GM18505 (cell line): ENCODE measurements at regions not wholly inside any gene's neighbourhood (a gene's known extent, or its start where the extent isn't known, plus 50 kb on each side); places are given as distances from the start of the nearest gene placed in this dataset.

ENCODE experiments used
- ATAC-seq: cut with Tn5 transposase; IDR thresholded peaks from one replicate; pipeline ENCODE4 v1.9.1; 2021; ENCODE audit not compliant: unreplicated experiment
- POLR2A ChIP-seq: IDR thresholded peaks from 4 replicates; pipeline ENCODE4 v1.6.1; 2011; ENCODE audit warnings: borderline replicate concordance; ENCODE audit not compliant: insufficient read depth, insufficient read length; ENCODE audit errors: extremely low read depth

- TF ChIP-seq POLR2A, result no peak
- ATAC-seq, result no peak
These were observed 649.4 kb upstream of the KIRREL3 start for GRCh38 chr11:127649958-127650357.

DNA sequence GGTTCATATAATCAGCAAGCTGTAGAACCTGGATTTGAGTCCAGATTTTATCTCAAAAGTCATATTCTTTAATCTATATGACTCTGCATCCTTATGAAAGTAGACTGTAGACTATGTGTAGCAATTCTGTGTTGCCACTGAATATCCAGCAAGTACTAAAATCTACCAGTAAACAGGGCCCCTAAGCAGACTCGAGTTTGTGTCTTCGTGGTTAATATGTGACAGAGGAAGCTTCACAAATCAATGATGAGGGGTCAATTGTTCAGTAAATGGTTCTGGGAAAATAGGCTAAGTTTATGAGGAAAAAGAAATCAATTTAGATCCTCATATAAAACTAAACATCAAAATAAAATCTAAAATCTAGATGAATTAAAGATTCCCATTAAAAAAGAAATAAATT, 648.5 kb upstream of the KIRREL3 start:
- no peak for ATAC-seq
- TF ChIP-seq POLR2A, result no peak

DNA sequence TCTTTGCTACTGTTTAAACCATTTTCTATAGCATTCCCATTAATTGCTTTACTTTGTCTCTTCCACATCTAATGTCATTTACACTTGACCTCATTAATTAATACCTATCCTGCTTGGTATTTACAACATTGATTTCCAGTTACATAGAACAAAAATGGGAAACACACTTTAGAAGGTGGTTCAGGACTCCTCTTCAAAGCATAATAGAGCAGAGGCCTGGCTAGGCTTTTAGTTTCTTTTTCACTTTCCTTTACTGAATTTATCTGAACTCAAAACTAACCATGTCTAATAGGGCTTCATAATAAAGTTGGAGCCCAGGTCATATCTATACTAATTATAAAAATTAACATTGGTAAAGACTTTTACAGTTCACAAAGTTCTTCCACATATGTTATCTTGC, 648.0 kb upstream of the KIRREL3 start:
- no peak for ATAC-seq
- no peak for TF ChIP-seq POLR2A

DNA sequence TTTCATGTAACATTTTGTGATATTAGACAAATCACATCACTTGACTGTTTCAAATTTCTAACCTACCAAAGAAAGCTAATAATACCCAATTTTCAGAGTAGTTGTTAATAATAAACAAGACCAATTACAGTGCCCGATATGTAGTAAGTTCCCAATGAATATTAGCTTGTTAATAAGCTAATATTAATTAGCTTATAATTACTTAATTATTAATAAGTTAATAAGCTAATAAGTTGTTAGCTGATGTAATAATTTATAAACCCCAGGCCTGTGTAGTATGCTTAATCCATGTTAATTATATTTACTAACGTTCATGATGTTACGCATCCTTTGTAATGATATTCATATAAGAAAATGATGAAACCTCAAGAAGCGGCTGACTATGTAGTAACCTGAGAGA, 643.8 kb upstream of the KIRREL3 start:
- no peak for ATAC-seq
- no peak for TF ChIP-seq POLR2A

DNA sequence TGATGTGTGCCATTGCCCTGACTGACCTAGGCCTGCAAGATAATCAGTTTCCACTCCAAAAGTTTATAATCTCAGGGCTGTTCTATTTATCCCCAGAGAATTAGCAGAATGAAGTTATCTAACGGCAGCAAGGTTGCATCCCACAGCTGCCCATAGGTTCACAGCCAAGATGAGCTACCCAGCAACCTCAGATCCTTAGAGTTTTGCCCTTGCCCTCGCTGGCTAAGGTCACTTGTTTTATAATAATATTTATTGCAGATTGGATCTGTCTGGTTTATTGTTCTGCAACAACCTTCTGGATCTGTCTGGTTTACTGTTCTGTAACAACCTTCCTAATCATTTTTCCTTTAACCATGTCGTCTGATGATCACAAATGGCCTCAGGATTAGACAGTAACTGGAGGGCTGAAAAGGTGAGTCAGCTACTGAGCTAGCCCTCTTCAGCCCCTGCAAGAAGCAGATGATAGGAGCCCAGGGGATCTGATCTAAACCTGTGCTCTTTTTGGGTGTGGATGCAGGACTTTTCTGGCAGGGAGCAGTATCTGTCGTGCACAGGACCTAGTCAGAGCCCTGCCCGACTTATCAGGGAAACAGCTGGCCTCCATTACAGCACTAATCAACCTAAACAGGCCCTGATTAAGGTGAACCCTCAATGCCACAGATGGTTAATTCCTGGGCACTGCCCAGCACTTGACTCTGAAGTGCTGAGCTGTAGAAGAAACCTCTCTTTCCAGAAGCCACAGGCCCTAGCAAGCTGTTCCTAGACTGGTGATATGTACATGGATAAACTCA, 642.9 kb upstream of the KIRREL3 start:
- no peak for ATAC-seq
- no peak for TF ChIP-seq POLR2A

- TF ChIP-seq POLR2A, result no peak
- no peak for ATAC-seq
These were observed 640.2 kb upstream of the KIRREL3 start for GRCh38 chr11:127640561-127641451.

- ATAC-seq, result no peak
- TF ChIP-seq POLR2A, result no peak
These were observed 639.3 kb upstream of the KIRREL3 start for GRCh38 chr11:127639916-127640315.

DNA sequence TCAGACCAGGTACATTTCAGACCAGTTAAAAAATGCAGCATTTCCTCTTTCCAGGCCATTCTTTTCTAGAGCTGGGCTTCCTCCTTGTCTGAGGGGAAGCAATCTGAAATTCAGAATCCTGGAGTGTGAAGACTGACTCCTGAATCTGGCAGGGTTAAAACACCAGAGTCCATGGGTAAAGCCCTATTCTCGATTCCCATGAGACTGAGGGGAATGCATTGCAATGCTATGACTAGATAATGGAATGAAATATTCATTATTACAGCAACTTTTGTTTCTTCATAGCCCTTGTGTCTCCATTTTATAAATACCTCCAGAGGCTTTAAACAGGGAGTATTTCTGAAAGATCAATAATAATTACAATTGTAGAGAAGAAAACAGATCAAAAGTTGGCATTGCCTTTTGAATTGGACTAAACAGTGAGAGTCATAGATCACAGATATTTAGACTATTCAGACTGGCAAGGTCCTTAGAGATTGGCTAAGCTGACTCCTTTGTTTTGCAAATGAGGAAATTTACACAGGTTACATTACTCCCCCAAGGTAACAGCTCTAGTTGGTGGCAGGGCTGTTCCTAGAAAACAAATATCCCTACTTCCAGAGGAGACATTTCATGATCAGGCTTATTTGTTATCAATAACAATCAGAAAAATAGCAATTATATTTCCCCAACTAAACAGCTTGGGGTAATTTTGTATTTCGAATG, 632.6 kb upstream of the KIRREL3 start:
- TF ChIP-seq POLR2A, result no peak
- no peak for ATAC-seq

DNA sequence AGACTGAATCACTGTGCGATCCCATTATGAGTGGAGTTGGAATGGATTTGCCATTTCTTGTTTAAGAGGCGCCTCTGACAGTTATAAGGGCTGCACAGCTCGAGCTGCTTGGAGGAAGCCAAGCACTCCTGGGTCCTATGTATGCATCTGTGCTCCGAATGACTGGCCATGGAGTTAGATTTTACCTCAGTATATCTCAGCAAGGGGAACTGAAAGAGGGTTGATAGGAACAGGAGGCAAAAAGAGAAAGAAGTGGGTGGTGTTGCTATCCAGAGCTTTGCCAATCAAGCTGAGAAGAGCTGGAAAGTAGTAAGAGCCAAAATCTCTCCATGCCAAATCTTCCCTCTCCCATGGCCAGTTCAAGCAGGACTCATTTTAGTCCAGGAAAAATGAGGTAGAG, 632.0 kb upstream of the KIRREL3 start:
- no peak for TF ChIP-seq POLR2A
- no peak for ATAC-seq

GRCh38 chr11:127631974-127632373, 631.4 kb upstream of the KIRREL3 start:
- ATAC-seq, result no peak
- TF ChIP-seq POLR2A, result no peak

- TF ChIP-seq POLR2A, result no peak
- no peak for ATAC-seq
These were observed 628.6 kb upstream of the KIRREL3 start for GRCh38 chr11:127629200-127629599.

DNA sequence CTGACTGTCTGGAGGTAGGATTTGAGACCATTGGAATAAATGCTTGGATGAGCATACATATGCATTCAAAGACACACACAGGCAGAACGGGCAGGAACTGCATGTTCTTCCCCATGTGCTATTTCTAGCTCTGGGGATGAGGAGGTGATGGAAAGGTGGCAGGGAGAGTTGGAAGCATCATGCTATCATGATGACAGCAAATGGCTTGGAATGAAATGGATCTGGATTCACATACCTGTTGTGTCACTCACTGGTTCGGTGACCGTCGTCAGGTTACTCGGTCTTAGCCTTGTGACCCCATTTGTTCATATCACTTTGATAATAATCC, 627.9 kb upstream of the KIRREL3 start:
- no peak for ATAC-seq
- no peak for TF ChIP-seq POLR2A

- ATAC-seq, result no peak
- no peak for TF ChIP-seq POLR2A
These were observed 627.3 kb upstream of the KIRREL3 start for GRCh38 chr11:127627629-127628457.
